Neural cell (in vitro differentiated cells): ENCODE measurements at regions not wholly inside any gene's neighbourhood (a gene's known extent, or its start where the extent isn't known, plus 50 kb on each side); places are given as distances from the start of the nearest gene placed in this dataset.

ENCODE experiments used
- H2AFZ ChIP-seq: fragments of 200-600, 300-800 bp; sonication (generic), shearing (Covaris generic); 2 replicates; pipeline ENCODE4 v1.6.0; 2014; ENCODE audit warnings: low read depth, mild to moderate bottlenecking, antibody characterized with exemption, low read length, moderate library complexity
- H3F3A ChIP-seq: fragments of 200-600 bp; shearing (Covaris generic); 2 replicates; pipeline ENCODE4 v1.6.1; 2016; ENCODE audit warnings: mild to moderate bottlenecking, moderate library complexity, mixed read lengths, antibody characterized with exemption, low read length; ENCODE audit not compliant: insufficient read depth, poor library complexity, severe bottlenecking
- H3K27ac ChIP-seq: fragments of 200-600, 300-800 bp; sonication (generic), shearing (Covaris generic); 2 replicates; pipeline ENCODE4 v1.5.1; 2014; ENCODE audit warnings: mild to moderate bottlenecking, low read length, moderate library complexity
- H3K27me3 ChIP-seq: fragments of 300-800, 200-600 bp; sonication (generic), shearing (Covaris generic); 2 replicates; pipeline ENCODE4 v1.6.0; 2014; ENCODE audit warnings: mild to moderate bottlenecking, low read depth, low read length, moderate library complexity; ENCODE audit not compliant: insufficient read depth
- H3K36me3 ChIP-seq: fragments of 300-800, 200-600 bp; sonication (generic), shearing (Covaris generic); 2 replicates; pipeline ENCODE4 v1.5.1; 2014; ENCODE audit warnings: mild to moderate bottlenecking, antibody characterized with exemption, low read length, moderate library complexity; ENCODE audit not compliant: insufficient read depth
- H3K4me2 ChIP-seq: fragments of 300-800, 200-600 bp; sonication (generic), shearing (Covaris generic); 2 replicates; pipeline ENCODE4 v1.6.0; 2014; ENCODE audit warnings: mild to moderate bottlenecking, low read length
- H3K4me3 ChIP-seq: fragments of 300-800, 200-600 bp; sonication (generic), shearing (Covaris generic); 2 replicates; pipeline ENCODE4 v1.5.1; 2014; ENCODE audit warnings: mild to moderate bottlenecking, low read length, moderate library complexity
- H3K79me2 ChIP-seq: fragments of 200-600 bp; shearing (Covaris generic); replicated peaks from 2 replicates; pipeline ENCODE4 v1.6.0; 2014; ENCODE audit warnings: mild to moderate bottlenecking, low read length, moderate library complexity; ENCODE audit not compliant: insufficient read depth
- H3K9ac ChIP-seq: fragments of 300-800, 200-600 bp; sonication (generic), shearing (Covaris generic); 2 replicates; pipeline ENCODE4 v1.6.1; 2016; ENCODE audit warnings: mild to moderate bottlenecking, low read length, mixed read lengths
- H3K9me2 ChIP-seq: fragments of 200-600 bp; shearing (Covaris generic); 2 replicates; pipeline ENCODE4 v1.6.1; 2016; ENCODE audit warnings: mild to moderate bottlenecking, low read length, mixed read lengths; ENCODE audit not compliant: insufficient read depth
- H3K9me3 ChIP-seq: fragments of 200-600, 300-800 bp; sonication (generic), shearing (Covaris generic); 2 replicates; pipeline ENCODE4 v1.6.1; 2016; ENCODE audit warnings: mild to moderate bottlenecking, mixed run types, low read length, moderate library complexity, mixed read lengths
- H4K20me1 ChIP-seq: fragments of 200-600 bp; shearing (Covaris generic); 2 replicates; pipeline ENCODE4 v1.6.1; 2016; ENCODE audit warnings: mild to moderate bottlenecking, mixed run types; ENCODE audit not compliant: insufficient read depth
- CTCF ChIP-seq: fragments of 450-650 bp; IDR thresholded peaks from 2 replicates; pipeline ENCODE4 v1.5.1; 2014; ENCODE audit warnings: antibody characterized with exemption, mild to moderate bottlenecking, moderate library complexity; ENCODE audit not compliant: poor library complexity, severe bottlenecking
- EP300 ChIP-seq: fragments of 450-650 bp; conservative IDR thresholded peaks from 2 replicates; pipeline ENCODE4 v1.6.1; 2014; ENCODE audit warnings: antibody characterized with exemption, mild to moderate bottlenecking, moderate library complexity; ENCODE audit not compliant: poor library complexity, severe bottlenecking
- EZH2 ChIP-seq: fragments of 200-600, 300-800 bp; shearing (Covaris generic), sonication (generic); IDR thresholded peaks from 2 replicates; pipeline ENCODE4 v1.6.1; 2014; ENCODE audit warnings: antibody characterized with exemption, low read length, borderline replicate concordance, mild to moderate bottlenecking; ENCODE audit not compliant: insufficient read depth, poor library complexity, severe bottlenecking
- MXI1 ChIP-seq: fragments of 450-650 bp; conservative IDR thresholded peaks from 2 replicates; pipeline ENCODE4 v1.6.1; 2014; ENCODE audit warnings: antibody characterized with exemption, mild to moderate bottlenecking; ENCODE audit not compliant: poor library complexity, severe bottlenecking
- POLR2AphosphoS5 ChIP-seq: IDR thresholded peaks from 2 replicates; pipeline ENCODE4 v1.6.1; 2012
- RAD21 ChIP-seq: fragments of 450-650 bp; conservative IDR thresholded peaks from 2 replicates; pipeline ENCODE4 v1.6.1; 2014; ENCODE audit warnings: antibody characterized with exemption, mild to moderate bottlenecking, moderate library complexity
- REST ChIP-seq: IDR thresholded peaks from 2 replicates; pipeline ENCODE4 v1.6.1; 2012; ENCODE audit warnings: borderline replicate concordance
- SMC3 ChIP-seq: fragments of 450-650 bp; conservative IDR thresholded peaks from 2 replicates; pipeline ENCODE4 v1.6.1; 2014; ENCODE audit warnings: antibody characterized with exemption, mild to moderate bottlenecking, moderate library complexity; ENCODE audit not compliant: poor library complexity
- TAF1 ChIP-seq: IDR thresholded peaks from 2 replicates; pipeline ENCODE4 v1.6.1; 2012; ENCODE audit warnings: low read depth

GRCh38 chr2:154911729-154912128 lies 213.2 kb downstream of the KCNJ3 start:
- Histone ChIP-seq H3K4me2 (no peak overlapping the region), H4K20me1 (no peaks in the 10 kb centered on the region), H3K36me3 (no peaks in the 10 kb centered on the region), H3K79me2 (no peaks in the 10 kb centered on the region), H3F3A (no peaks in the 10 kb centered on the region), H3K9me3 (no peaks in the 10 kb centered on the region), H3K9me2 (no peaks in the 10 kb centered on the region), H3K9ac (no peak overlapping the region), H3K27me3 (no peaks in the 10 kb centered on the region), H3K27ac (no peak overlapping the region), H2AFZ (no peak overlapping the region), H3K4me3 (no peak overlapping the region)
- TF ChIP-seq TAF1 = no peak
- no peak for TF ChIP-seq SMC3
- TF ChIP-seq RAD21 = no peak
- no peak for TF ChIP-seq EP300
- TF ChIP-seq REST = no peak
- TF ChIP-seq MXI1 = no peak
- no peak for TF ChIP-seq POLR2AphosphoS5
- no peak for TF ChIP-seq CTCF
- TF ChIP-seq EZH2 = no peak

- no peaks in the 10 kb centered on the region for H3K9me3 ChIP-seq
- H3F3A ChIP-seq = no peaks in the 10 kb centered on the region
- H3K79me2 ChIP-seq = no peaks in the 10 kb centered on the region
- H3K9ac ChIP-seq = no peak overlapping the region
- no peak for TF ChIP-seq RAD21
- no peak for TF ChIP-seq SMC3
- TF ChIP-seq TAF1 = no peak
- no peak for TF ChIP-seq REST
- TF ChIP-seq EZH2 = no peak
- no peak for TF ChIP-seq POLR2AphosphoS5
- no peaks in the 10 kb centered on the region for H3K36me3 ChIP-seq
- no peak overlapping the region for H3K4me3 ChIP-seq
- H3K4me2 ChIP-seq = no peak overlapping the region
- no peaks in the 10 kb centered on the region for H4K20me1 ChIP-seq
- no peak overlapping the region for H3K27ac ChIP-seq
- no peak overlapping the region for H2AFZ ChIP-seq
- H3K27me3 ChIP-seq = no peaks in the 10 kb centered on the region
- H3K9me2 ChIP-seq = no peaks in the 10 kb centered on the region
Measured at GRCh38 chr2:154910701-154911100, 212.2 kb downstream of the KCNJ3 start.
